Mesothelial cell of epicardium (in vitro differentiated cells): ENCODE measurements at regions not wholly inside any gene's neighbourhood (a gene's known extent, or its start where the extent isn't known, plus 50 kb on each side); places are given as distances from the start of the nearest gene placed in this dataset.

Experiments used
- DNase-seq, 2 experiments: peaks; one replicate each; pipeline ENCODE4 v3.0.0; 2021; ENCODE audit warnings: low spot score in 2 of 2; ENCODE audit not compliant: unreplicated experiment in 2 of 2
- H3K27ac Mint-ChIP-seq: 2 replicates; pipeline ENCODE4 v1.8.0; 2021; ENCODE audit warnings: mixed read lengths
- H3K27me3 Mint-ChIP-seq: 2 replicates; pipeline ENCODE4 v1.8.0; 2021; ENCODE audit warnings: low read depth, mixed read lengths
- H3K36me3 Mint-ChIP-seq: 2 replicates; pipeline ENCODE4 v1.8.0; 2021; ENCODE audit warnings: mixed read lengths
- H3K4me1 Mint-ChIP-seq: 2 replicates; pipeline ENCODE4 v1.8.0; 2021; ENCODE audit warnings: mixed read lengths
- H3K4me3 Mint-ChIP-seq: 2 replicates; pipeline ENCODE4 v1.8.0; 2021; ENCODE audit warnings: mild to moderate bottlenecking, moderate library complexity, mixed read lengths
- H3K9me3 Mint-ChIP-seq: 2 replicates; pipeline ENCODE4 v1.8.0; 2021; ENCODE audit warnings: mixed read lengths
- CTCF ChIP-seq: fragments of 200-600 bp; sonication (generic); IDR thresholded peaks from one replicate; pipeline ENCODE4 v1.5.0; 2021; ENCODE audit warnings: antibody characterized with exemption; ENCODE audit not compliant: unreplicated experiment

GRCh38 chr2:217398101-217398500 lies 538.2 kb upstream of the TNP1 start:
- Mint-ChIP-seq H3K27me3 (no peaks in the 10 kb centered on the region), H3K4me1 (peaks cover 29% of the 10 kb centered on the region), H3K36me3 (no peaks in the 10 kb centered on the region), H3K4me3 (no peak overlapping the region), H3K27ac (no peak overlapping the region), H3K9me3 (no peaks in the 10 kb centered on the region)
- no peak for DNase-seq
- TF ChIP-seq CTCF: no peak

- Mint-ChIP-seq H3K4me1 (peaks cover 15% of the 10 kb centered on the region), H3K27ac (no peak overlapping the region), H3K4me3 (no peak overlapping the region), H3K36me3 (peaks cover 4% of the 10 kb centered on the region), H3K9me3 (peaks cover 5% of the 10 kb centered on the region), H3K27me3 (no peaks in the 10 kb centered on the region)
- TF ChIP-seq CTCF: no peak
- DNase-seq: no peak
Observed at GRCh38 chr2:217396586-217396985, 536.7 kb upstream of the TNP1 start.

- no peaks in the 10 kb centered on the region for H3K27me3 Mint-ChIP-seq
- H3K4me1 Mint-ChIP-seq: peaks cover 11% of the 10 kb centered on the region
- no peak for DNase-seq
- no peak overlapping the region for H3K4me3 Mint-ChIP-seq
- H3K9me3 Mint-ChIP-seq: peaks cover 9% of the 10 kb centered on the region
- TF ChIP-seq CTCF: no peak
- H3K36me3 Mint-ChIP-seq: peaks cover 8% of the 10 kb centered on the region
- no peak overlapping the region for H3K27ac Mint-ChIP-seq
Observed at GRCh38 chr2:217396165-217396564, 536.3 kb upstream of the TNP1 start.

- Mint-ChIP-seq H3K36me3 (peaks cover 16% of the 10 kb centered on the region), H3K4me1 (peaks cover 10% of the 10 kb centered on the region), H3K9me3 (peaks cover 16% of the 10 kb centered on the region), H3K27me3 (no peaks in the 10 kb centered on the region), H3K27ac (no peak overlapping the region), H3K4me3 (no peak overlapping the region)
- no peak for DNase-seq
- no peak for TF ChIP-seq CTCF
Observed at GRCh38 chr2:217394510-217395351, 534.9 kb upstream of the TNP1 start.

GRCh38 chr2:217393585-217394032 lies 533.7 kb upstream of the TNP1 start:
- Mint-ChIP-seq H3K27me3 (no peaks in the 10 kb centered on the region), H3K27ac (peak overlapping the region; percentile 40), H3K9me3 (peaks cover 16% of the 10 kb centered on the region), H3K4me1 (peaks cover 10% of the 10 kb centered on the region), H3K36me3 (peaks cover 18% of the 10 kb centered on the region), H3K4me3 (no peak overlapping the region)
- no peak for DNase-seq
- TF ChIP-seq CTCF: no peak
